K562 (cell line): ENCODE measurements at regions not wholly inside any gene's neighbourhood (a gene's known extent, or its start where the extent isn't known, plus 50 kb on each side); places are given as distances from the start of the nearest gene placed in this dataset.

Experiments
- ATAC-seq: fragments of 200-7000 bp; cut with Tn5 transposase; 3 replicates; pipeline ENCODE4 v1.9.1; 2020; ENCODE audit warnings: moderate library complexity
- BruUV-seq: library from RNA; stranded (reverse); fragments of 400-500 nt; replicated peaks from 2 replicates; lab custom pipeline; 2021; lab: Mats Ljungman, UMichigan
- CTCF ChIA-PET: fragments of 300-600 bp; formaldehyde crosslinking; extraction: SDS; loops from one replicate; lab custom pipeline; 2021; ENCODE audit warnings: low intra/inter-chr PET ratio; lab: Yijun Ruan, JAX
- POLR2A ChIA-PET: fragments of 300-600, 350-650 bp; sonication (Branson Sonifier 250); formaldehyde crosslinking; extraction: SDS; loops from one replicate; lab custom pipeline; 2021; ENCODE audit warnings: antibody characterized with exemption, inconsistent platforms; lab: Yijun Ruan, JAX
- DNase-seq, 4 experiments: peaks; one replicate each; pipeline versions ENCODE4 v3.0.0 to v3.0.0-alpha.2; 2011 to 2018; ENCODE audit warnings: low spot score in 3 of 4, mixed read lengths in 3 of 4; ENCODE audit errors: extremely low read depth in 1 of 4
- FAIRE-seq: peaks from 2 replicates; lab custom pipeline; 2011; peaks lifted over from hg19 to GRCh38; lab: Jason Lieb, UNC
- H2AFZ ChIP-seq: 2 replicates; pipeline ENCODE4 v1.6.0; 2011; ENCODE audit warnings: low read depth, low read length, control low read depth, inconsistent platforms
- H3K27ac ChIP-seq: fragments of 200-600 bp; 3 replicates; pipeline ENCODE4 v1.8.0; 2011; ENCODE audit warnings: low read depth, mild to moderate bottlenecking, control low read depth, inconsistent platforms, low read length, moderate library complexity, mixed read lengths; ENCODE audit errors: extremely low read depth
- H3K27me3 ChIP-seq, 2 experiments: fragments of 300-600 bp in 1 of 2; 2 replicates in 1 of 2; 3 replicates in 1 of 2; pipeline versions ENCODE4 v1.6.0 to v1.8.0; 2011; ENCODE audit warnings: inconsistent platforms in 2 of 2, low read length in 2 of 2, mild to moderate bottlenecking in 1 of 2, mixed read lengths in 1 of 2, moderate library complexity in 1 of 2; ENCODE audit not compliant: control insufficient read depth in 2 of 2, insufficient read depth in 2 of 2
- H3K36me3 ChIP-seq: fragments of 300-600 bp; 3 replicates; pipeline ENCODE4 v1.8.0; 2011; ENCODE audit warnings: mild to moderate bottlenecking, low read length, inconsistent platforms; ENCODE audit not compliant: control insufficient read depth, insufficient read depth
- H3K4me1 ChIP-seq, 2 experiments: fragments of 200-600 bp in 1 of 2; replicated peaks in 1 of 2; 2 replicates in 1 of 2; 3 replicates in 1 of 2; pipeline versions ENCODE4 v1.5.1 to v1.8.0; 2011; ENCODE audit warnings: inconsistent platforms in 2 of 2, low read length in 2 of 2, mild to moderate bottlenecking in 1 of 2, mixed read lengths in 1 of 2, moderate library complexity in 1 of 2; ENCODE audit not compliant: control insufficient read depth in 2 of 2, insufficient read depth in 2 of 2
- H3K4me2 ChIP-seq: 2 replicates; pipeline ENCODE4 v1.6.1; 2011; ENCODE audit warnings: low read length, control low read depth, inconsistent platforms, mixed read lengths; ENCODE audit not compliant: insufficient read depth
- H3K4me3 ChIP-seq: fragments of 200-600 bp; sonication (generic), shearing (Covaris generic); 2 replicates; pipeline ENCODE4 v1.5.1; 2016; ENCODE audit warnings: control low read depth, inconsistent platforms
- H3K79me2 ChIP-seq: fragments of 200-600 bp; 3 replicates; pipeline ENCODE4 v1.8.0; 2011; ENCODE audit warnings: low read length, inconsistent platforms; ENCODE audit not compliant: control insufficient read depth, insufficient read depth
- H3K9ac ChIP-seq, 2 experiments: 2 replicates each; pipeline versions ENCODE4 v1.6.0 to v1.6.1; 2011; ENCODE audit warnings: low read depth in 2 of 2, low read length in 2 of 2, control low read depth in 1 of 2, inconsistent platforms in 1 of 2, mild to moderate bottlenecking in 1 of 2, mixed read lengths in 1 of 2; ENCODE audit not compliant: insufficient read depth in 1 of 2
- H3K9me1 ChIP-seq: one replicate; pipeline ENCODE4 v1.6.0; 2011; ENCODE audit warnings: inconsistent platforms, mild to moderate bottlenecking, low read length, moderate library complexity; ENCODE audit not compliant: control insufficient read depth, insufficient read depth
- H3K9me3 ChIP-seq: replicated peaks from 2 replicates; pipeline ENCODE4 v1.5.1; 2011; ENCODE audit warnings: low read depth, low read length, inconsistent platforms; ENCODE audit not compliant: control insufficient read depth, insufficient read depth
- H4K20me1 ChIP-seq: replicated peaks from 2 replicates; pipeline ENCODE4 v1.6.1; 2011; ENCODE audit warnings: low read length, inconsistent platforms, mixed read lengths; ENCODE audit not compliant: control insufficient read depth, insufficient read depth
- CHAMP1 ChIP-seq: fragments of 450-650 bp; IDR thresholded peaks from 2 replicates; pipeline ENCODE4 v1.6.1; 2016; ENCODE audit warnings: mild to moderate bottlenecking
- ZNF512 ChIP-seq: IDR thresholded peaks from 2 replicates; pipeline ENCODE4 v1.6.1; 2016; ENCODE audit warnings: missing genetic modification characterization, missing compliant biosample characterization
- WGBS: fragments of 100-300 bp; shearing (Covaris generic); methylation state at CpG from one replicate; pipeline ENCODE4 v1.1.6; 2016; ENCODE audit warnings: low coverage, mixed read lengths; ENCODE audit not compliant: insufficient coverage; ENCODE audit errors: missing lambda C conversion rate; 5-methylcytosine and 5-hydroxymethylcytosine counted together
- in situ Hi-C: fragments of 300-500 bp; cut with MboI; formaldehyde crosslinking; loops from 4 replicates; pipeline ENCODE4 v1.15.0; 2018; ENCODE audit warnings: inconsistent platforms, mixed read lengths
- intact Hi-C: fragments of 100-400 bp; cut with micrococcal nuclease; formaldehyde crosslinking; loops from 2 replicates; pipeline ENCODE4 v1.14.2; 2022
- TF ChIP-seq, protein P1 (sequence below): fragments of 450-650 bp; formaldehyde crosslinking; IDR thresholded peaks from 2 replicates; pipeline ENCODE4 v1.4.0; 2020; ENCODE audit warnings: mild to moderate bottlenecking, moderate library complexity

GRCh38 chr22:27135031-27135981 is 477.9 kb downstream of the MIAT start:
- no peak for FAIRE-seq
- Histone ChIP-seq H4K20me1 (no peaks in the 10 kb centered on the region), H3K4me3 (no peak overlapping the region), H3K9me3 (no peaks in the 10 kb centered on the region), H2AFZ (no peak overlapping the region), H3K9ac (no peak overlapping the region), H3K4me1 (peaks cover 8 to 12% of the 10 kb centered on the region in 2 experiments; a peak in 4 of 5 replicates), H3K27me3 (peaks cover 0 to 22% of the 10 kb centered on the region in 2 experiments; a peak in 2 of 5 replicates), H3K36me3 (no peaks in the 10 kb centered on the region), H3K79me2 (no peaks in the 10 kb centered on the region), H3K9me1 (no peaks in the 10 kb centered on the region), H3K4me2 (no peak overlapping the region), H3K27ac (no peak overlapping the region)
- TF ChIP-seq, protein P1, sequence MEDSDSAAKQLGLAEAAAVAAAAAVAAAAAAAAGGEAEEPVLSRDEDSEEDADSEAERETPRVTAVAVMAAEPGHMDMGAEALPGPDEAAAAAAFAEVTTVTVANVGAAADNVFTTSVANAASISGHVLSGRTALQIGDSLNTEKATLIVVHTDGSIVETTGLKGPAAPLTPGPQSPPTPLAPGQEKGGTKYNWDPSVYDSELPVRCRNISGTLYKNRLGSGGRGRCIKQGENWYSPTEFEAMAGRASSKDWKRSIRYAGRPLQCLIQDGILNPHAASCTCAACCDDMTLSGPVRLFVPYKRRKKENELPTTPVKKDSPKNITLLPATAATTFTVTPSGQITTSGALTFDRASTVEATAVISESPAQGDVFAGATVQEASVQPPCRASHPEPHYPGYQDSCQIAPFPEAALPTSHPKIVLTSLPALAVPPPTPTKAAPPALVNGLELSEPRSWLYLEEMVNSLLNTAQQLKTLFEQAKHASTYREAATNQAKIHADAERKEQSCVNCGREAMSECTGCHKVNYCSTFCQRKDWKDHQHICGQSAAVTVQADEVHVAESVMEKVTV = no peak
- TF ChIP-seq CHAMP1 (no peak), ZNF512 (tag) (peak; percentile 38; the same call in 1 of the 2 replicates)
- 30% methylated on average over 7 of the region's 7 CpGs for WGBS
- no peak for ATAC-seq
- DNase-seq = no peak
- POLR2A ChIA-PET = no interaction called here
- BruUV-seq = no TSS peak
- in situ Hi-C loops = no loop called here
- intact Hi-C loops = no loop called here
- CTCF ChIA-PET = no interaction called here
